Daoy (cell line): ENCODE measurements at regions not wholly inside any gene's neighbourhood (a gene's known extent, or its start where the extent isn't known, plus 50 kb on each side); places are given as distances from the start of the nearest gene placed in this dataset.
A peak's percentile ranks its signal among the peaks of the same experiment; 100 is the strongest.
"Not testable (repeated sequence)": the region's sequence is repeated elsewhere in the genome, so short reads cannot be mapped to it uniquely, and the experiment has no call there.

ENCODE experiments used
- DNase-seq: peaks from one replicate; pipeline ENCODE4 v3.0.0-alpha.2; 2015; ENCODE audit warnings: low read depth

GRCh38 chr17:70278844-70279462 is 109.6 kb downstream of the KCNJ2 start:
- DNase-seq: no peak

GRCh38 chr17:70286391-70286790 is 117.1 kb downstream of the KCNJ2 start:
- DNase-seq: no peak

- DNase-seq: no peak
Observed at GRCh38 chr17:70288540-70289290, 119.4 kb downstream of the KCNJ2 start.

- DNase-seq: no peak
Observed at GRCh38 chr17:70290770-70291169, 121.4 kb downstream of the KCNJ2 start.

- DNase-seq: no peak
Observed at GRCh38 chr17:70292366-70292765, 123.0 kb downstream of the KCNJ2 start.

GRCh38 chr17:70293564-70294310 is 124.4 kb downstream of the KCNJ2 start:
- DNase-seq: not testable (repeated sequence)

- no peak for DNase-seq
Observed at GRCh38 chr17:70295329-70295728, 126.0 kb downstream of the KCNJ2 start.

- no peak for DNase-seq
Observed at GRCh38 chr17:70295731-70296130, 126.4 kb downstream of the KCNJ2 start.

GRCh38 chr17:70296456-70296855 is 127.1 kb downstream of the KCNJ2 start:
- no peak for DNase-seq

- DNase-seq: no peak
Observed at GRCh38 chr17:70297397-70297796, 128.1 kb downstream of the KCNJ2 start.

- no peak for DNase-seq
Observed at GRCh38 chr17:70298929-70299531, 129.7 kb downstream of the KCNJ2 start.

- DNase-seq: peak; percentile 9
Observed at GRCh38 chr17:70307430-70308225, 138.3 kb downstream of the KCNJ2 start.

GRCh38 chr17:70308618-70309017 is 139.3 kb downstream of the KCNJ2 start:
- DNase-seq: no peak

GRCh38 chr17:70310221-70310672 is 140.9 kb downstream of the KCNJ2 start:
- peak; percentile 6 for DNase-seq

- peak; percentile 6 for DNase-seq
Observed at GRCh38 chr17:70313086-70313852, 143.9 kb downstream of the KCNJ2 start.

- DNase-seq: no peak
Observed at GRCh38 chr17:70314096-70314495, 144.8 kb downstream of the KCNJ2 start.

GRCh38 chr17:70314506-70314905 is 145.2 kb downstream of the KCNJ2 start:
- DNase-seq: no peak

- DNase-seq: no peak
Observed at GRCh38 chr17:70317421-70317820, 148.1 kb downstream of the KCNJ2 start.

- no peak for DNase-seq
Observed at GRCh38 chr17:70318051-70318450, 148.7 kb downstream of the KCNJ2 start.

GRCh38 chr17:70319516-70319915 is 150.2 kb downstream of the KCNJ2 start:
- DNase-seq: no peak
